GM12878 (cell line): ENCODE measurements at regions not wholly inside any gene's neighbourhood (a gene's known extent, or its start where the extent isn't known, plus 50 kb on each side); places are given as distances from the start of the nearest gene placed in this dataset.

Experiments used
- ATAC-seq: fragments of 200-7000 bp; cut with Tn5 transposase; 3 replicates; pipeline ENCODE4 v1.9.1; 2020; ENCODE audit warnings: mild to moderate bottlenecking, moderate library complexity
- BruUV-seq: library from RNA; stranded (reverse); fragments of 400-500 nt; replicated peaks from 2 replicates; lab custom pipeline; 2021; lab: Mats Ljungman, UMichigan
- CTCF ChIA-PET: fragments of 300-600 bp; sonication (Branson Sonifier 250); formaldehyde crosslinking; extraction: SDS; loops from one replicate; lab custom pipeline; 2021; ENCODE audit warnings: inconsistent platforms; lab: Yijun Ruan, JAX
- POLR2A ChIA-PET: fragments of 350-600 bp; formaldehyde crosslinking; extraction: SDS; loops from one replicate; lab custom pipeline; 2021; ENCODE audit warnings: inconsistent platforms; lab: Charles Lee
- RAD21 ChIA-PET: fragments of 300-600 bp; sonication (Branson Sonifier 250); formaldehyde crosslinking; loops from one replicate; lab custom pipeline; 2023; ENCODE audit warnings: antibody characterized with exemption; ENCODE audit not compliant: unreplicated experiment; lab: Charles Lee
- SMC1A ChIA-PET: fragments of 300-600 bp; sonication (Branson Sonifier 250); formaldehyde crosslinking; loops from one replicate; lab custom pipeline; 2023; ENCODE audit not compliant: unreplicated experiment, uncharacterized antibody; lab: Charles Lee
- DNase-seq: peaks from one replicate; pipeline ENCODE4 v3.0.0-alpha.2; 2011; ENCODE audit warnings: low read depth, low spot score
- FAIRE-seq: peaks from 3 replicates; lab custom pipeline; 2011; peaks lifted over from hg19 to GRCh38; lab: Jason Lieb, UNC
- H2AFZ ChIP-seq: 2 replicates; pipeline ENCODE4 v1.6.0; 2011; ENCODE audit warnings: low read depth, low read length, control low read depth; ENCODE audit not compliant: control insufficient read depth
- H3K27ac ChIP-seq: 2 replicates; pipeline ENCODE4 v1.5.1; 2011; ENCODE audit warnings: control low read depth; ENCODE audit not compliant: control insufficient read depth, insufficient read depth
- H3K27me3 ChIP-seq, 2 experiments: replicated peaks in 1 of 2; 2 replicates each; pipeline versions ENCODE4 v1.6.0 to v1.6.1; 2011; ENCODE audit warnings: low read length in 1 of 2; ENCODE audit not compliant: control insufficient read depth in 2 of 2, insufficient read depth in 2 of 2
- H3K36me3 ChIP-seq, 2 experiments: 2 replicates each; pipeline ENCODE4 v1.5.1; 2011; ENCODE audit warnings: low read length in 1 of 2; ENCODE audit not compliant: control insufficient read depth in 2 of 2, insufficient read depth in 2 of 2
- H3K4me1 ChIP-seq: 2 replicates; pipeline ENCODE4 v1.6.1; 2011; ENCODE audit warnings: mild to moderate bottlenecking, low read length, moderate library complexity, mixed read lengths; ENCODE audit not compliant: control insufficient read depth, insufficient read depth
- H3K4me2 ChIP-seq: 2 replicates; pipeline ENCODE4 v1.6.0; 2011; ENCODE audit warnings: control low read depth; ENCODE audit not compliant: control insufficient read depth, insufficient read depth
- H3K4me3 ChIP-seq: fragments of 200-600 bp; sonication (generic); 2 replicates; pipeline ENCODE4 v1.5.1; 2016
- H3K79me2 ChIP-seq: 2 replicates; pipeline ENCODE4 v1.6.0; 2011; ENCODE audit warnings: low read length; ENCODE audit not compliant: control insufficient read depth, insufficient read depth
- H3K9ac ChIP-seq: 2 replicates; pipeline ENCODE4 v1.8.0; 2011; ENCODE audit warnings: low read length, control low read depth, mixed read lengths; ENCODE audit not compliant: control insufficient read depth, insufficient read depth
- H3K9me3 ChIP-seq: replicated peaks from 3 replicates; pipeline ENCODE4 v1.5.1; 2011; ENCODE audit warnings: mild to moderate bottlenecking, low read length; ENCODE audit not compliant: control insufficient read depth, insufficient read depth
- H4K20me1 ChIP-seq: 2 replicates; pipeline ENCODE4 v1.6.0; 2011; ENCODE audit not compliant: control insufficient read depth, insufficient read depth
- ATF2 ChIP-seq: IDR thresholded peaks from 2 replicates; pipeline ENCODE4 v1.6.1; 2012; ENCODE audit warnings: low read length, inconsistent platforms
- NR2C2 ChIP-seq: IDR thresholded peaks from 2 replicates; pipeline ENCODE4 v1.6.1; 2011; ENCODE audit warnings: borderline replicate concordance, low read depth; ENCODE audit not compliant: control insufficient read depth, insufficient read length
- SKIL ChIP-seq: fragments of 450-650 bp; IDR thresholded peaks from 2 replicates; pipeline ENCODE4 v1.6.1; 2017; ENCODE audit warnings: mild to moderate bottlenecking, low read depth, inconsistent platforms; ENCODE audit not compliant: poor library complexity, severe bottlenecking
- SRF ChIP-seq, 2 experiments: IDR thresholded peaks; 2 replicates each; pipeline ENCODE4 v1.6.1; 2011; ENCODE audit warnings: low read depth in 2 of 2, low read length in 2 of 2, mild to moderate bottlenecking in 1 of 2, moderate library complexity in 1 of 2
- WRNIP1 ChIP-seq: IDR thresholded peaks from 2 replicates; pipeline ENCODE4 v1.6.1; 2011; ENCODE audit warnings: low read depth, low read length, improper control_type of control experiment, borderline replicate concordance
- ZNF207 ChIP-seq: fragments of 450-650 bp; IDR thresholded peaks from 2 replicates; pipeline ENCODE4 v1.6.1; 2014; ENCODE audit warnings: antibody characterized with exemption, mild to moderate bottlenecking, borderline replicate concordance
- ZNF592 ChIP-seq: fragments of 450-650 bp; IDR thresholded peaks from 2 replicates; pipeline ENCODE4 v1.6.1; 2017; ENCODE audit warnings: mild to moderate bottlenecking, moderate library complexity
- ZNF622 ChIP-seq: fragments of 450-650 bp; IDR thresholded peaks from 2 replicates; pipeline ENCODE4 v1.6.1; 2017; ENCODE audit warnings: mild to moderate bottlenecking, inconsistent platforms
- WGBS: methylation state at CpG from one replicate; pipeline ENCODE4 v1.1.6; 2016; ENCODE audit warnings: low lambda C conversion rate; ENCODE audit not compliant: insufficient replicate concordance, insufficient coverage; ENCODE audit errors: missing lambda C conversion rate; 5-methylcytosine and 5-hydroxymethylcytosine counted together
- in situ Hi-C: fragments of 300-500 bp; cut with MboI; formaldehyde crosslinking; loops from 9 replicates; pipeline ENCODE4 v1.14.3; 2018; ENCODE audit warnings: mixed read lengths
- intact Hi-C: fragments of 100-400 bp; cut with micrococcal nuclease; formaldehyde crosslinking; loops from one replicate; pipeline ENCODE4 v1.14.2; 2022; ENCODE audit not compliant: unreplicated experiment

GRCh38 chr11:115965767-115966504 is 461.7 kb upstream of the CADM1 start:
- in situ Hi-C loops (no loop called here), intact Hi-C loops (no loop called here)
- no TSS peak for BruUV-seq
- Histone ChIP-seq H3K9me3 (no peaks in the 10 kb centered on the region), H3K9ac (no peak overlapping the region), H3K4me1 (no peaks in the 10 kb centered on the region), H3K27ac (no peak overlapping the region), H2AFZ (no peak overlapping the region), H3K27me3 (no peaks in the 10 kb centered on the region), H3K4me2 (no peak overlapping the region), H3K79me2 (no peaks in the 10 kb centered on the region), H4K20me1 (no peaks in the 10 kb centered on the region), H3K36me3 (no peaks in the 10 kb centered on the region), H3K4me3 (no peak overlapping the region)
- TF ChIP-seq ZNF592 (no peak), SRF (IDR thresholded peaks at IDR 0.05; ENCODE audit: low read depth in 2 of 2, low read length in 2 of 2) (no peak), ZNF207 (no peak), ZNF622 (no peak), NR2C2 (no peak), WRNIP1 (no peak), SKIL (no peak), ATF2 (no peak)
- RAD21 ChIA-PET = no interaction called here
- POLR2A ChIA-PET = no interaction called here
- DNase-seq = no peak
- 59% methylated on average over 13 of the region's 13 CpGs for WGBS
- CTCF ChIA-PET = no interaction called here
- ATAC-seq = no peak
- SMC1A ChIA-PET = interaction anchor here (0.9 to 2.0 kb wide), 2 partner anchors 15 to 39 kb away, joined by 3 to 7 read pairs; no protein-coding TSS in a partner anchor
- FAIRE-seq = no peak
